A673 (cell line): ENCODE measurements at regions not wholly inside any gene's neighbourhood (a gene's known extent, or its start where the extent isn't known, plus 50 kb on each side); places are given as distances from the start of the nearest gene placed in this dataset.

Source experiments
- CTCF ChIP-seq: fragments of 300-800, 200-600 bp; sonication (generic); conservative IDR thresholded peaks from 2 replicates; pipeline ENCODE4 v1.5.1; 2017; ENCODE audit warnings: low read depth, mild to moderate bottlenecking, antibody characterized with exemption, low read length, moderate library complexity, mixed read lengths
- EZH2 ChIP-seq: fragments of 200-600 bp; sonication (generic); IDR thresholded peaks from 2 replicates; pipeline ENCODE4 v1.6.1; 2017; ENCODE audit warnings: borderline replicate concordance, low read depth, mild to moderate bottlenecking, mixed read lengths, antibody characterized with exemption, low read length; ENCODE audit not compliant: poor library complexity, severe bottlenecking

GRCh38 chr13:31556376-31556775, 182.9 kb upstream of the RXFP2 start:
- TF ChIP-seq CTCF (no peak), EZH2 (no peak)
